HG03571 (cell line): ENCODE measurements at regions not wholly inside any gene's neighbourhood (a gene's known extent, or its start where the extent isn't known, plus 50 kb on each side); places are given as distances from the start of the nearest gene placed in this dataset.

Source experiments
- ATAC-seq: cut with Tn5 transposase; IDR thresholded peaks from one replicate; pipeline ENCODE4 v1.9.1; 2021; ENCODE audit not compliant: unreplicated experiment

DNA sequence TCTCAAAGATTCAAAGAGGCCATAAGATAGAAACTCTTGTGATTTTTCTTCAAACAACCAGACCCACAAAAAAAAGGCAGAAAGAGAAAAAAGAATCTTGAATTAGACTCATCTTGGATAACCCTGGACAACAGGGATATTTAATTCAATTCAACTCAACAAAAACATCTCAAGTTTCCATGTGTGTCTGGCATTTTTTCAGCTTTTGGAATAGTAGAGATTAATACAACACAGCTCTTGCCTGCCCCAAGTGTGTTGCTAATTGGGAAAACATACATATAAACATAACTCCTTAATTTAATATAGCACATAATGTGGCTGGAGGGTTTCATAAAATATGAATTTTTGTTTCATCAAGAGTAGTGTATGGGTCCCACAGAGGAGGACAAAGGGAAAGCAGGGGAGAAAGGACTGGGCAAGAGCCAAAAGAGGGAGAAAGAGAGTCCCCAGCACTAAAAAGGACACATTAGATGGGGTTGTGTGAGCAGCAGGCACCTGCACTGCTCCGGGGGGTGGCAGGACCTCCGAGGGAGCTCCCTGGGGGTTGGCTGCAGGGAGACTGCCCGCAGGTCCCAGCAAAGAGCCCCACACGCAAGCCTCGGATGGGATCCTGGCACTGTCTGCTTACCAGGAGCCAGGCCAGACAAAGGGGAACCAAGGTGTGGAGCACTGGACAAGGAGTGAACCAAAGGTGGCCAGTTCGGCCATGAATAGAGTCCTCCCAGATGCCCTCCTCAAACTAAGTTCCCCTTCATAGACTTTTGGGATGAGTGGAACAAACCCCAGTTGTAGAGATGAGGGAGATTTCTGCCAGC, 65.6 kb upstream of the TMEM72 start:
- ATAC-seq: no peak

DNA sequence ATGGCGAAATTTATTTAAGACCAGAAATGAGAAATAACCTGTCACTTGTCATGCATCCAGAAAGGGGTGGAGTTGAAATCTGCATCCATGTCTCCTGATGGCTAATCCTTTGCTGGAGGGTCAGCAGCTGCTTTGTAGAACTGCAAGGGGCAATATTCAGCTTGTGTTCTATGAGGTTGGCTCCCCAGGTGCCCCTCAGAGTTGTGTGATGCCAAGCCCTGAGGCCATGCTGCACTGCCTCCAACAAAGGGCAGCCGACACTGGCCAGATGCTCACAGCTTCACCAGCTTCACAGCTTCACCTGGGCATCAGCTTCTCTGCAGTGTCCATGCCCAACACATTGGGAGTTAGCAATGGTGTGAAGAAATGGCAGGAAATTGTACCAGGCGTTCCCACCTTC, 64.0 kb upstream of the TMEM72 start:
- ATAC-seq: no peak

GRCh38 chr10:44848211-44848610, 62.9 kb upstream of the TMEM72 start:
- no peak for ATAC-seq

- no peak for ATAC-seq
Measured at GRCh38 chr10:44849936-44850335, 61.2 kb upstream of the TMEM72 start.

- ATAC-seq: no peak
Measured at GRCh38 chr10:44850356-44850934, 60.7 kb upstream of the TMEM72 start.

DNA sequence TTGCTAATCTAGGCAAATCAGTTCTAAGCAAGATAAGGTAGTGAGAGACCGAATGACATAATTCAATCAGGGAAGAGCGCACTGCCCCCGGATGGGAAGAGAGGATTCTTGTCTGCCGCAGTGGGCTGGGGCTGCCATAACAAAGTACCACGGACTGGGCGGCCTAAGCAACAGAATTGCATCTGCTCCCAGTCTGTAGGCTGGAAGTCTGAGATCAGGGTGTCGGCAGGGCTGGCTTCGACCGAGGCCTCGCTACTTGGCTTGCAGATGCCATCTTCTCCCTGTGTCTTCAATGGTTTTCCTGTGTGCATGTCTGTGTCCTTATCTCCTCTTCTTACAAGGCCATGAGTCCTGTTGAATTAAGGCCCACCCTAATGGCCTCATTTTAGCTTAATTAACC, 59.7 kb upstream of the TMEM72 start:
- no peak for ATAC-seq

DNA sequence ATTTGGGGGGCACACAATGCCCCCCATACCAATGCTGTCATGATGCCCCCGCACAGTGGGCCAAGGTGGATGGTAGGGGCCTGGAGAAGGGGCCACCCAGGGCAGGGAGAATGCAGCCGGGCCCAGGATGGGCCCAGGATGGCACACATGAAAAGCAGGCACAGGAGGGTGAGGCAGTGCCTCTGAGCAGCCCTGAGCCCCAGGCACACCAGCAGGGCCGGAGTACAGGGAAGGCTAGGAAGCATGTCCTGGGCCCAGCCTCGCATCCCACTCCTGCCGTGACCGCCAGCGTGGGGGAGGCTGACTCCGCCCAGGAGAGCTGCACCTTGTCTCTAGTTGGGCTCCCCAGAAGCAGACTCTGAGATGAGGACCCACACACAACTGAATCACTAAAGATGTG, 59.3 kb upstream of the TMEM72 start:
- no peak for ATAC-seq

DNA sequence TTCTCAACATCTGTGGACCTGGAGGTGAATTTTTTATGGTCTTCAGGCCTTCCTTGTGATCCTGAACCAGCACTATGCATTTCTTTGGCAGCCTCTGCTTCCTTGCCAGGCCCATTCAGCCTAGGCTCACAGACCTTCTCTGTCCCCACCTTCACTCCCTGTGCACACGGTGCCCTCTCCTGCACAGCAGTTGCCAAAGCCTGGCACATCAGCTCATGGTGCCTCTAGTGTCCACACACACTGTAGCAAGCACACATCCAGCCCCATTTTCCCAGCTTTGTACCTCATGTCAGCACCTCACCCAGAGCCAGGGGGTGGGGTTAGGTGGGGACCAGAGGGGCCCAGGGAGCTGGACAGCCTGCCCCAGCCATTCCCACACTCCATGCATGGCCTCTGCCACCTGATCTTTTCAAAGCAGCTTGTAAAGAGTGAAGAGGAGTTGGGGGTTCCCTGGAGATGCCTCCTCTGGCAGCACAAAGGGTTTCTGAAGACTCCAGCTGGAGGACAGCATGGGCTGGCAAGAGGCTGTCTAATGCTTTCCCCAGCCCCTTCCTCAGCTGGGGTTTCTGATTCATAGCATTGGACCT, 57.9 kb upstream of the TMEM72 start:
- ATAC-seq: no peak

DNA sequence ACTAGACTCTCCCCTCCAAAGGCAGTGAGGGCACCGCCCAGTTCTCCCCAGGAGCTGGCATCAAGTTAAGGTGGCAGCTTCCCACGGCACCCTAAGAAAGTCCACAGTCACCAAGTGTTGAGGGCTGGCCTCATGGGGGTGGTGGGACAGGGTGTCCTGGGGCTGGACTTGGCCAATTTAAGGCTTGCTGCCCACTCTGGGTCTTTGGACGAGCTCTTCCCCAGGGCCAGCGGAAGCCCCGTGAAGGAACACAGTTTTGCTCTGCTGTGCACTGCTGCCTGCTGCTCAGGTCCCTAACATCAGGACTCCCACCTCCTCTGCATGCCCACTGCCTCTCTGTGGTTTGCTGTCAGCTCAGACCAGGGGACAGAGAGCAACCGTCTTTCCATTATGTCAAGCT, 57.3 kb upstream of the TMEM72 start:
- ATAC-seq: no peak

DNA sequence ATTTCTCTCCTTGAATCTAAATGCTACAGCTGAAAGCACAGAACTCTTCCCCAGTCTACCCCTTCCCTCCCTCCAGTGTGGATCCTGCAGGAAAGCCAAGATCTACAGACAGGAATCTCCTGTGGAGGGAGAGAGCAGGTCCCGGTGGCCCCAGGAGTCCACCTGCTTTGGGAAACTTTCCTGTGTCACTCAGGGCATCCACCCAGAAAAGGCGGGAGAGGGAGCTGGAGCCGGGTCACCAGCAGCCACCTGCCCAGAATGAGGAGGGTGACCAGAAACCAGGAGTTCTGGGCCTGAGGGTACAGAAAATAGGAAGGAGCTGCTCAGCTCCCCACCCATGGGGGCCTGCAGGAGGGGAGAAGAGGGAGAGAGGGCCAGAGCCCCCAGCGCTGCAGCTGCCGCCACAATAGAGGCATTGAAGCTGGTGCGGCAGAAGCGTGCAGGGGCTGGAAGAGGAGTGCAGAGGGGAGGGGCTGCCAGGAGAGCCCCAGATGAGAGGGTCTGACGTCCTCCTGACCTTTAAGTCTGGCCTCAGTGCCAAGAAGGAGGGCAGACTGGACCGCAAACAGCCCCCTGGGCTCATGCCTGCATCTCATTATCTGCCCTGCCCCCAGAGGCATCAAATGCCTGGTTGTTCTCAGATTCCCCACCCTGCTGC, 56.3 kb upstream of the TMEM72 start:
- ATAC-seq: no peak

DNA sequence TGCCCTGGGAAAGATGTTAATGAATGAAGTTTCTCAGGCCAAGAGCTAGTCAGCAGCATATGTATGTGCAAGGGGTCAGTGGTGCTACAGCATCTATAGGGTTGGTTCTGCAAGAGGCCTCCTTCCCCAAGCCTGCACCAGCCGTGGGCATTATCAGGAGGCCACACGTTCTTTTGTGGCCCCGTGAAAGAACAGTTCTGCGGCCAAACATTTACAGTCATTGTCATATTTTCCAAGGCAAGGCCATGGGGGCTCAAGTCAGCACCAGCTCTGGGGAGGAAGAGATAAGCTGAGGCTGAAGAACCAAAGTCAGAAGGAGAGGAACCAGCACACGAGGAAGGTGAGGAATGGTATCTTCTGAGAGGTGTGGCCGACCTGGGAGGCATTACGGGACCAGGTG, 54.4 kb upstream of the TMEM72 start:
- ATAC-seq: no peak

DNA sequence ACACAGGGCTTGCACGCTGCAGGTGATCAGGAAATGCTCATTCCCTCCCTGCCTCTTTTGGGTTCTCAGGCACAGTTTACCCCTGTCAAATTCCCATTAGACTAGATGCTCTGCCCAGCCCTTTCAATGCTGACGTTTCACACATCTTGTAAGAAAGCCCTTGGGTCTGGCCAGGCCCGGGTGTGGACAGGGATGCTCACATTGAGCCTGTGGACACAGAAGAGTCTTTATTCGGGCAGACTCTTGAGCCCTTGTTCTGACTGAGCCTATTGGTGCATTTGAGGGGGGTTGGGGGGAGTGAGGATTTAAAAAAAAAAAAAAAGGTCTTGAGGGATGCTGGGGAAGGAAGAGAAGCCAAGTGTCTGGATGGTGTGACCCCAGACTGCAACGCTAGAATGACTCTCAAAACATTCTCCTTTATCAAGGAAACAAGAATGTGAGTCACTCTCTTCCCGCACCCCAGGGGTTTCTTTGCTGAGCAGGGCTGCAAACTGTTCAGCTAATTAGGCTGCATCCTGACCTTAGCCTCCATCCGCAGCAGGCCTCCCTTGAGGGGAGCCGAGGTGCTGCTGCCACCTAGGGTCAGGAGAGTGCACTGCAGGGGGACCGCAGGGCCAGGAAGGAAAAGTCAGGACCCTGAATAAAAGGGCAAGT, 53.6 kb upstream of the TMEM72 start:
- peak; percentile 48 for ATAC-seq

DNA sequence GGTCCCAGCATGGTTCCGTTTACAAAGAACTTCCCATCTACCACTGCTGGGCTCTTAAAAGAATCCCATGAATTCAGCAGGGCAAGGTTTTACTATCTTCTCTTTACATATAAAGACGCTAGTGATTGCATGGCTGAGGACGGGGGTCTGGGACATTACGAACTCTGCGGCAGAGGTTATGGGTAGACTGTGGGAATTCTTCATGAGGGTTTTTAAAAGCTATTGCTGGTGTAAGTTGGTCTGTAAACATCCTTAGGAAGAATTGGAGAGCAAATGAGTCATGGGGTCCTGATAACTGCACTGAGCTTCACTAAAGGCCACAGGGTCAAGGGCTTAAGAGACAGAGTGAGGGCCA, 53.1 kb upstream of the TMEM72 start:
- ATAC-seq: no peak

- no peak for ATAC-seq
Measured at GRCh38 chr10:44858988-44859387, 52.1 kb upstream of the TMEM72 start.

DNA sequence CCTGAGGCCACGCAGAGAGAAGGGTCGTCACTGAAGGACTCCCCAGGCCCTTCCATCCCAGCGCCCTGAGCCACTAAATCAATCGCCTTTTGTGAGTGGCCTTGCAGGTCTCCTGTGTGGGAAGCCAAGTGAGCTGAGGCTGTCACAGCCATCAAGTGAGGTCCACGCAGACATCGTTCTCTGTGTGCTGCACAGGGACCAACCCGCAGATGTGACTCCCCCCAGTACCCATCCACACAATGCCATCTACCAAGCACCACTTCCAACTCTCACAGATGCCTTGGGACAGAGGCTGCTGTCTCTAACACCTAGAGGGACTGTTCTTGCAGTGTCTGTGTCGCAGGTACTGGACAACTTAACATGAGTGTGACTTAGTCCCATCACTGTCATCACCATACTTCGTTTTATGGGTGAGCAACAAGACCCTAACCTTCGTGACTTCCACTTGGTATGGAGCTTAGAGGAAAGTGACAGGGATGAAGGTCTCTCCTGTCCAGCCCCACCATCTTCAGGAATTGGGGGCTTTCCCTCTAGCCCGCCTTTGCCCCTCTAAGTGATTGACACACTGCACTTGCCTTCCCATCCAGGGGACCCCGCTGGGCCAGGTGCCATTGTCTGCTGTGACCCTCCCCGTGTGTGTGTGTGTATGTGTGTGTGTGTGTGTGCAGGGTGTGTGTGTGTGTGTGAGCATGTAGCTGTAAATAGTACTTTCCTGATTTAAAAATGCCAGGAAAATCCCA, 51.4 kb upstream of the TMEM72 start:
- ATAC-seq: no peak

DNA sequence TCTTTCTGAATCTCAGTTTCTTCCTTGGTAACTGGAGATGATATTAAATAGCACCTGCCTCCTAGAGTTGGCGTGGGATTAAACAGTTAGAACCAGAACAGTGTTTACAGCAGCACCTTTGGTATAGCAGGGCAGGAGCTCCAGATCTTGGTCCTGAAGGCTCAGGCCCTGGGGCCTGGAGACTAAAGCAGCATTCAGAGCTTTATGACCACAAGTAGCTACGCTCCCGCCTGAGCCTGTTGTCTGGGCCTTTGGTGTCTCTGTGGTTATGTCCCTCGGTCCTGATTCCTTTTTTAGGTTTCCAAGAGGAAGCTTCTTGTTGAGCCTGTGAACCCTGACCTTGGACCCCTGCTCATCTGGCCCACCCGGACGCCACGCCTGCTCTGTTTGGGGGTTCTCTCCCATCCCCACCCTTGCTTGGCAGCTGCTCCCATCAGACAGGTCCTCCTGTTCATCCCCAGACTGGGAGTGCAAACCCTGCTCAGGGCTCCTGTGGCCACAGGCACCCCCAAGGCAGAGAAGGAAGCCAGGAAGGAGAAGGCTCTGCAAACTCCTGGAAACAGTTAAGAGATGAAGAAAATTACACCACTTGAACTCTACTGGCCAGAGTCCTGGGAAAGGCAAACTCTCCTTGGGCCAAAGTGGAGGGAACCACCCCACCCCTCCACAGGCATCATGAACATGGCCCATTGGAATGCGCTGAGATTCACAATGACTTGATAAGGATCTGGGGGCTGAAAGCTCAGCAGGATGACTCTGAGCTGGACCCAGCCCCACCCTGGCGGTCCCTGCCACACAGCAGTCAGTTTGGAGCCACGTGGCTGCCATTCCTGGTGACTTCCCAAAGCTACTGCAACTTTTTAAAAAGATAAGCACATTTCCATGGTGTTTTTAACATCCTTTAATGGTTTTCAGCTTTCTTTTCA, 50.1 kb upstream of the TMEM72 start:
- no peak for ATAC-seq
